Prostate gland (tissue), 2 donors: ENCODE measurements at regions not wholly inside any gene's neighbourhood (a gene's known extent, or its start where the extent isn't known, plus 50 kb on each side); places are given as distances from the start of the nearest gene placed in this dataset.

Source experiments
- DNase-seq: peaks from one replicate; pipeline ENCODE4 v3.0.0-alpha.2; 2019; ENCODE audit warnings: low spot score
- H3K27ac ChIP-seq, 2 donors: fragments of 200-600 bp; sonication (generic); 2 replicates each; pipeline ENCODE4 v1.5.1; 2017 to 2019
- H3K27me3 ChIP-seq: fragments of 200-600 bp; sonication (generic); replicated peaks from 2 replicates; pipeline ENCODE4 v1.5.1; 2019; ENCODE audit not compliant: insufficient read depth
- H3K36me3 ChIP-seq, 2 donors: fragments of 200-600 bp; sonication (generic); 1 replicate in 1 of 2; 2 replicates in 1 of 2; pipeline versions ENCODE4 v1.5.1 to v1.8.1; 2017 to 2019
- H3K4me1 ChIP-seq: fragments of 200-600 bp; sonication (generic); replicated peaks from 2 replicates; pipeline ENCODE4 v1.5.1; 2019
- H3K4me3 ChIP-seq, 2 donors: fragments of 200-600 bp; sonication (generic); 2 replicates each; pipeline ENCODE4 v1.5.1; 2017 to 2019
- H3K9me3 ChIP-seq: fragments of 200-600 bp; sonication (generic); 2 replicates; pipeline ENCODE4 v1.5.1; 2017
- CTCF ChIP-seq, 4 experiments: fragments of 200-600 bp in 2 of 4; fragments of 450-650 bp in 2 of 4; sonication (generic) in 2 of 4; IDR thresholded peaks; 1 replicate in 3 of 4; 2 replicates in 1 of 4; pipeline ENCODE4 v1.5.1; 2016 to 2019; ENCODE audit warnings: antibody characterized with exemption in 4 of 4, mild to moderate bottlenecking in 2 of 4, moderate library complexity in 2 of 4
- POLR2A ChIP-seq: fragments of 450-650 bp; IDR thresholded peaks from one replicate; pipeline ENCODE4 v1.6.1; 2016; ENCODE audit warnings: antibody characterized with exemption, mild to moderate bottlenecking
- POLR2AphosphoS5 ChIP-seq: sonication (generic); formaldehyde crosslinking; IDR thresholded peaks from one replicate; pipeline ENCODE4 v1.6.1; 2017; ENCODE audit warnings: antibody characterized with exemption
- WGBS: methylation state at CpG from one replicate; pipeline ENCODE4 v1.1.5; 2018; 5-methylcytosine and 5-hydroxymethylcytosine counted together
- intact Hi-C: fragments of 100-400 bp; cut with DNase I; formaldehyde crosslinking; loops from one replicate; pipeline ENCODE4 v1.14.2; 2022

DNA sequence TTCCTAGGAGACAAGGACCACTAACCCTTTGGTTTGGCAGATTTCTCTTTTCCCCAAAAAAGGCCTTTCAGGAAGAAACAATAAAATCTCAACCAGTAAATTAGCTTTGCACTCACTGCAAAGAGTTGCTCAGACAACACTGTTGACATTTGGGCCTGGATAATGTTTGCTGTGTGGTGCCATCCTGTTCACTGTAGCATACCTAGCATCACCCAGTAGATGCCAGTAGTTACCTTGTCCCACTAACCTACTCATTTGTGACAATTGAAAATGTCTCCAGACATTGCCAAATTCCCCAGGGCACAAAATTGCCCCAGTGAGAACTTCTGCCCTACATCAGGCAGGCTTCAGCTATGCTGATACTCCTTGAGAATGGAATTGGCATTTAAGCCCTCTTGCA is 177.0 kb upstream of the ERCC4 start:
- Histone ChIP-seq H3K4me3 (no peak overlapping the region), H3K36me3 (no peaks in the 10 kb centered on the region), H3K9me3 (no peaks in the 10 kb centered on the region), H3K4me1 (no peaks in the 10 kb centered on the region), H3K27ac (no peak overlapping the region), H3K27me3 (no peaks in the 10 kb centered on the region)
- TF ChIP-seq CTCF (IDR thresholded peaks at IDR 0.05) (no peak), POLR2A (no peak), POLR2AphosphoS5 (no peak)
- intact Hi-C loops: no loop called here
- DNase-seq: no peak

DNA sequence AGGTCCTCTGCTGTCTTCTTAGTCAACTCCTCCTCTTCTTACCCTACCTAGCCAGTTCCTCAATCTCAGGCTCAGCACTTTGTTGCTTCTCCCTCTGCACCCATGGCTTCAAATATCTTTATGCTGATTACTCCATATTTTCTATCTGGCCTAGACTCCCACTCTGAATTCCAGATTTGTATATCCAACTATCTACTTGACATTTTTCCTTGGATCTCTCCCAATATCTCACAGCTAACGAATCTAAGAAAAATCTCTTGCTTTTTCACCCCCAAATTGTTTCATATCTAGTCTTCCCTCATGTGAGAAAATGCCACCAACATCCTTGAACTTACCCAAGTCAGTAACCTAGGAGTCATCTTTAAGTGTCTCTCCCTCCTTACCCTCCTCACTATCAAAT is 176.4 kb upstream of the ERCC4 start:
- intact Hi-C loops: no loop called here
- DNase-seq: no peak
- Histone ChIP-seq H3K4me3 (no peak overlapping the region), H3K27me3 (no peaks in the 10 kb centered on the region), H3K9me3 (no peaks in the 10 kb centered on the region), H3K36me3 (no peaks in the 10 kb centered on the region), H3K27ac (no peak overlapping the region), H3K4me1 (no peaks in the 10 kb centered on the region)
- WGBS: 73% methylated on average over 1 of the region's 1 CpG
- TF ChIP-seq CTCF (IDR thresholded peaks at IDR 0.05) (no peak), POLR2A (no peak)

DNA sequence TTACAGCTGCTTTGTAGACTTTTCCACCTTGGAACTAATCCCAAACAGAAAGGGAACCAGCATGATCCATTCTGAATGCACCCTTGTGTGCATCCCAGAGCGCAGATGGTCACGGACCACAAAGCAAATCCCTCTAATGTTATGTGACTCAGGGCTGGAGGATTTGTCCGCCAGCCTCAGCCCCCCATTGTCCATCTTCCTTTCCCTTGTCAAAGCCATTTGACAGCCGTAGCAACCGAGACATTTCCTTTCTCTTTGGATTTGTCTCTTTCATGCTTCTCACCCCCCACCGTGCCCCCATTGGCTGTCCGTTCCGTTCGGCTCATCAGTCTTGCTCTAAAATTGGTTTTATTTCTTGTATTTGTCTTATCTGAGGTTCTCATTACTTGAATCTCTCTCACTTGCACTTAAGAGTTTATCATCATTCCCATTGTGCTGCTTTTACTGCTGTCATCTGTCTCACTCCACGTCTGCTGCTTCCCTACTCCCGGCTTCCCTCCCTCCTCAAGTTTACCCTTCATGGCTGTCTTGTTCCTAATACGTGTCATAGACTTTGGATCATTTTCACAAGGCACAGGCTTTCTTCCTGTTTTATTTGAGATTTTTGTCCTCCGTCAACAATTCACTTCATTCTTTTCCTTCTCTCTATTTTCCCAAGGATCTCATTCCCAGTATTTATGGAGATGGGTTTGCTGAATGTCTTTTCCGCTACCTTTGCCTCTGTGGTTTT is 163.4 kb upstream of the ERCC4 start:
- Histone ChIP-seq H3K4me3 (no peak overlapping the region), H3K9me3 (no peaks in the 10 kb centered on the region), H3K27me3 (no peaks in the 10 kb centered on the region), H3K36me3 (no peaks in the 10 kb centered on the region), H3K4me1 (no peaks in the 10 kb centered on the region), H3K27ac (no peak overlapping the region)
- WGBS: 57% methylated on average over 14 of the region's 14 CpGs
- intact Hi-C loops: no loop called here
- TF ChIP-seq POLR2AphosphoS5: no peak
- TF ChIP-seq CTCF (IDR thresholded peaks at IDR 0.05): no peak
- TF ChIP-seq POLR2A: no peak
- no peak for DNase-seq

- Histone ChIP-seq H3K27ac (no peak overlapping the region), H3K27me3 (no peaks in the 10 kb centered on the region), H3K4me1 (no peaks in the 10 kb centered on the region), H3K4me3 (no peak overlapping the region), H3K36me3 (no peaks in the 10 kb centered on the region), H3K9me3 (no peaks in the 10 kb centered on the region)
- TF ChIP-seq POLR2A: no peak
- no peak for TF ChIP-seq POLR2AphosphoS5
- TF ChIP-seq CTCF (IDR thresholded peaks at IDR 0.05): no peak
- no peak for DNase-seq
- intact Hi-C loops: loop anchor here (5.0 to 10.0 kb wide), 2 partner anchors 872 to 1669 kb away; no protein-coding TSS in a partner anchor
- 94% methylated on average over 2 of the region's 2 CpGs for WGBS
These were observed 153.6 kb upstream of the ERCC4 start for GRCh38 chr16:13766334-13766733.

DNA sequence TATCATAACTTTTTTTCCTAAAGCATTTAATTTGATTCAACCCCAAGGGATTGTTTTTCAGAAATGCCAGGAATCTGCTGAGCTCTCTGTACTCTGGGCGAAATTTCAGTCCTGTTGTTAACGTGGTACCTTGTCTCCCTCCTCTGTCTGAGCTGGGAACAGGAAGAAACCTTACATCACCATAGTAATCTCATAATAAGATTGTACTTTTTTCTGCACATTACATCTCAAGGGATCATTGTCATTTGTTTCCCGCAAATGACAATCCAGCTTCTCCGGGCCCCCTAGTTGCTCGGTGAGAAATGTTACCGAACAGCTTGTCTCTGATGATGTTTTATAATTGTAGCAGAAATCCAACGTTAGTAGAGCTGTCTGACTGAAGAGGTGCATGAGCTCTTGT is 152.7 kb upstream of the ERCC4 start:
- no peak for DNase-seq
- intact Hi-C loops: loop anchor here (5.0 to 10.0 kb wide), 2 partner anchors 872 to 1670 kb away; no protein-coding TSS in a partner anchor
- Histone ChIP-seq H3K27ac (no peak overlapping the region), H3K4me3 (no peak overlapping the region), H3K9me3 (no peaks in the 10 kb centered on the region), H3K36me3 (no peaks in the 10 kb centered on the region), H3K27me3 (no peaks in the 10 kb centered on the region), H3K4me1 (no peaks in the 10 kb centered on the region)
- TF ChIP-seq POLR2AphosphoS5: peak; percentile 27
- TF ChIP-seq POLR2A: no peak
- TF ChIP-seq CTCF (IDR thresholded peaks at IDR 0.05): peak in 3 of 4 experiments; percentile 30 to 56 (median 33)
- 28% methylated on average over 7 of the region's 7 CpGs for WGBS
